Pons (tissue), 1 donor: ENCODE measurements at regions not wholly inside any gene's neighbourhood (a gene's known extent, or its start where the extent isn't known, plus 50 kb on each side); places are given as distances from the start of the nearest gene placed in this dataset.

Experiments
- DNase-seq: peaks from one replicate; pipeline ENCODE4 v3.0.0-alpha.2; 2016; ENCODE audit warnings: low spot score

DNA sequence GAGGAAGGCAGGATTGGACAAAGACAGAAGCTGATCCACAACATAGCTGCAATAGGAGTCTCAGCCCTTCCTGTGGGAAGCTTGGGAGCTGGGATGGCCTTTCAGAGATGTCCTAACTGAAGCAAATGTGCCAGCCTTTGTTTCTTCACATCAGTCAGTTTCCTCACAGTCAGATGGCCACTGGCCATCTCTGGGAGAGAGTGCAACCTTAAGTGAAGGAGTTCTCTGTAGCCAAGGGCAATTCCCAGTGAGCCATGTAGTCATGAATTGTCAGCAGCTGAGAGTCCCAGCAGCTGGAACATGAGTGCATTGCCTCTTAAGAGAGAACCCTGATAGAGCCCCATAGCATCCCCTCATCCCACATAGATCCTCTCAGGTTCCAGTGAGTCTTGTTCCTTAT lies 89.1 kb upstream of the LIFR start:
- DNase-seq: no peak

DNA sequence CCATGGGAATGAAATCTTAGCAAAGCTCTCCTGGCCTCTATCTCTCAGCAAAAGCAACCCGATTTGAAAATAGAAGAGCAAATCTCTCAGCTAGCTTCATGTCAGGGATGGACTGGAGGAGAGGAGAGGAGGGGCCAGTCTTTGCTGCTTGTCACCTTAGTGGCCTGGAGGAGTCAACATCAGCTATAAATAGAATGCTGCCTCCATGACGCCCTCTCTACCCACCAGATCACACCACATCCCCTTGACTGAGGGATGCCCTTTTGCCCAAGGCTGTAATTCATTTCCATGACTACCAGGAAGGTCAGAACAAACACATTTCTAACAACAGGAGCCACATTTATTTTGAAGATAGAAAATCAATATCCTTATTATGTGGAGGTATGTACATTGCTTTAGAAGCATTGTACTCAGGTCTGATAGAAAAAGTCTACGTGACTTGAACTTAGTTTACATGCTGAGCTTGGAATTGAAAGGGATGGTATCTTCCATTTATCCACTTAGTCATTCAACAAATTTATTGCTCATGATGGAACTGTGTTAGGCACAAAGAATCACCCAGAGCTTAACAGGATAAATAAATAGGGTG lies 92.4 kb upstream of the LIFR start:
- no peak for DNase-seq

DNA sequence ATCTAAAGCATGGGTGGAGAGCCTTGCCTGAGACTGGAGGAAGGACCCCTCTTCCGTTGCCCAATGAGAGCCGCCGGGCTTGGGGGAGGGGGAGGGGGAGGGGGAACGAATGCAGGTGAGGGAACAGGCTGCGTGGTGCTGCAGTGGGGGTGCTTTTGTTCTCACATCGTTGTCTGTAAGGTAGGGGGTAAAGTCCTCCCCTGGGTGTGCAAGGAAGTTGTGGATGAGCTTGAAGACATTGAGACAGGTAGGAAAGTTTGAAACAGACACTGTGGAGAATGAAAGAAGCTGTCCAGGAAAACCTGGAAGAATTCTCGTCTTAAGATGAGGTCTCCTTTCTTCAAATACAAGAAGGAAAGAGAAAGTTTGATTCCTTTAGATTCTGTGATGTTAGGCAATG lies 94.1 kb upstream of the LIFR start:
- DNase-seq: no peak

DNA sequence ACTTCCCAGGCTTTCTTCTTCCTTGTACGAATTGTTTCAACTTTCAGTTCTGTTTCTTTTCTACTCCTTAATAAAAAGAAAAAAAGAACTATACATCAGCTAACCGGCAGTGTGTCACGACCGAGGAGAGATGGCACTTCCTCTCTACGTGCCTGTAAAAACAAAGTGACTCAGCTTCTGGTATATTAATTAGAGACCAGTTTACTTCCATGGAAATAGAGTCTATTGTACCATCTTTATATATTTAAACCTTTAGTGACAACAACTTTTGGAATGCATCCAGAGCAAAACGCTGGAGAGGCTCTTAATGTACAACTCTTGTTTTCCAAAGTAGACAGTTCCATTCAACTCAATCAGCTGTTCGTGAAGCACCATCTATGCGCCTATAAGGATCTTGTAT lies 94.5 kb upstream of the LIFR start:
- DNase-seq: no peak

DNA sequence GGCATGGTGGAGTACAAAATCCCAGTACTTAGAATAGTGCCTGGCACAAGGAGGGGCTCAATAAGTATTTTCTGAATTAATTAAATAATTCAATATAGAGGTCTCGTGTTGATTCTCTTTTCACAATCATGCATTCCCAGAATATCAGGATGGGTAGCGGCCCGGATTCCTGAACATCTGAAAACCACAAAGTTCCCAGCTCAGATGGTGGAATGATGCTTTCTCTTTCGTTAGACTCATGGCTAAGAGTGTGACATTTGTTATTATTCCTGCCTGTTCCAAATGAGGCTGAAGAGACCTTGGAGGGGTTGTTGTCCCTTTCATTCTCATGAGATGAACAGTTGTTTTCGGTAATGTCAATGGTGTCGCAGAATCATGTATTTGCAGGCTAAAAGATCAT lies 95.4 kb upstream of the LIFR start:
- DNase-seq: no peak

DNA sequence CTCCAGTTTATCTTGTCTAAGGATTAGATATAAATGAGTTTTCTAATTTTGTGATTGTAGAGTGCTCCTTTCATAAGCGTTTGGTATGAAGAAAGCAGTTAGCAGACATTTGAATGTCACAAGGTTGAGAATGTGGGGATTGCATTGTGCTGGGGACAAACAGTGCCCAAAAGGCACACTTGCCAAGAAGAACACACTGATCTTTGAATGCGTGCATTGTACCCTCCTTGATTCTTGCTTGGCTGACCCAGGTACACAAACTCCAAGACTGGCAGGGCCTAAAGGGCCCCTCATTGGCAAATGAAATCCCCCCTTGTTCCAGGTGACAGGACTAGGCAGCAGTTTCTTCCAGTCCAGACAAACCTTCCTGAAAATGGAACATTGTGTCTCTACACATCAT lies 96.9 kb upstream of the LIFR start:
- peak; percentile 56 for DNase-seq

DNA sequence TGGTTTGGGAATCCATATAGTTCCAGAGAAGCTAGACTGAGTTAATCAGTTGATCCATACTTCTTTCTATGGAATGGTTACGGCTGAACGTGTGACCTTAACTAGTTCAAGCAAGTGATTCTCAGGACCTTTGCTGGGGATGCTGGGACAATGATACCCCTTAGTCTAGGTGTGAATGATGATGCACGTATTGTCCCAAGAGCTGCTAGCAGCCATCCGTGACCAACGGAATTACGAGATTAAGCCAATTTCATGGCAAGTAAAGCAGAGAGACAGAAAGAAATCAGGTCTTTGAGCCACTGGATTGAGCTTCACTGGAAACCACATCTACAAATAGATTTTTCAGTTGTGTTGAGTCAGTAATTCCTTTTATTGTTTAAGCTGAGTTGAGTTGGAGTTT lies 99.2 kb upstream of the LIFR start:
- no peak for DNase-seq

DNA sequence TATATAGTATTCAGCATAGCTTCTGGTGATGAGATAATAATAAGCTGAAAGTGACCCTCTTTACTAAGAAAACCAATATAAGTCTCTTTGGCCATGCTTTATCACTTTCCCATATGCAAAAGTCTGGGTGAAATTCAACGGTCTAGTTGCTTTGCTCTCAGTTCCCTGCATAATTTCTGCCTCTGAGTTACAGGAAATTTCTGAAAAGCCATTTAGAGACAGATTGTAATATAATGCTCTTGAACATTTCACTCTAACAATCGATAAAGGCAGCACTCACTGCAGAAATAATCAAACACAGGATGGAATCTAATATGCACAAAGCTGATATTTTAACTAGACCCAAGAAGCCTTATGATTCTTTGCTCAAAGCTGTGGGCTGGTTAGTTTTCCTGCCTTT lies 100.1 kb upstream of the LIFR start:
- DNase-seq: no peak

DNA sequence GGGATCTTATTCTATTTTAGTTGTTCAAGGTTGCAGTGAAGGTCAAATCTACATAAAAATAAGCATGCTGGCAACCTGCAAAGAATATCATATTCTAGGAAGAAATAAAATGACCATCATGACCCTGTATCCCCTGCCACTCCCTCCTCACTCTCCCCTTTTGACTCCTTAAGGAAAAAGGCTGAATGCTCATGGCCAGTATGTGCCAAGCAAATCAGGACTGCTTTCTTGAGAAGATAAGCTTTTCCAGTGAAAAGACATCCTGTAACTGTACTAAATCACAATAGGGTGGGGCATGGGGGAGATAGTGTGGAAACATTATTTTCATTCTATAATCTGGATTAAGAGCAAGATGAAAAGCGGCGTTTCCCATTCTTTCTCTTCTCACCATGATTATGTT lies 100.6 kb upstream of the LIFR start:
- no peak for DNase-seq

DNA sequence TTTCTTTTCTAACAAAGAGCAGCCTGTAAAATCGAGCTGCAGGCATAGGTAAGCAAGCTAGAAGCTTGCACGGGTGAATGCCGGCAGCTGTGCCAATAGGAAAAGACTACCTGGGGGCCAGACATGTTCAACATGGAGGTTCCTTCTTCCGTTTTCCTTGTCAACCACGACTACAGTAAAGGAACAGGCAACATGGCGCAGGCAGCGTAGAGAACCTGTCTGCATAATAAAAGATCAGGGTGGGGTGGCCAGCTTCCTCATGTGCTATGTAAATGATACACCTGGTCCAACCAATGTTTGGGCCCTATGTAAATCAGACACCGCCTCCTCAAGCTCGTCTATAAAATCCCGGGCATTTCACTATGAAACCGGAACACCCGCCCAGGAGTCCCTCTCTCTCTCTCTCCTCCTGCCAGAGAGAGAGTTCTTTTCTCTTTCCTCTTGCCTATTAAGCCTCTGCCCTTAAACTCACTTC lies 103.8 kb upstream of the LIFR start:
- no peak for DNase-seq

DNA sequence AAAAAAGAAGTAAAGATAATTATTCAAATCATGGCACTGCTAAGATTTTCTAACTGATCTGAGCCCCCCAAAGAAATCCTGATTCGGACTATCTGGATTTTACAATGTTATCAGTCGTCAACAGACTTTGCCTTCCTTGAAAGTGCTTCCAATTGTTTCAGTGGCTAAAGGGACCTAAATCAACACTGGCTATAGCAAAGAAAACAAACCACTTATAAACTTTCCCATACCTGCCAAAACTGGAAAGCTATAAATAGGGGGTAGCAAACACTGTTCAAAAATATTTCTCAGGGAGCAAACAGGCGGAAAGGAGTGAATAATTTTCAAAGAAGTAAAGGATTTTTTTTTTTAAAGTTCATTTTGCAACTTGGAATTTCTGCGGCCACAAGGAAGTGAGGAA lies 105.6 kb upstream of the LIFR start:
- DNase-seq: no peak

DNA sequence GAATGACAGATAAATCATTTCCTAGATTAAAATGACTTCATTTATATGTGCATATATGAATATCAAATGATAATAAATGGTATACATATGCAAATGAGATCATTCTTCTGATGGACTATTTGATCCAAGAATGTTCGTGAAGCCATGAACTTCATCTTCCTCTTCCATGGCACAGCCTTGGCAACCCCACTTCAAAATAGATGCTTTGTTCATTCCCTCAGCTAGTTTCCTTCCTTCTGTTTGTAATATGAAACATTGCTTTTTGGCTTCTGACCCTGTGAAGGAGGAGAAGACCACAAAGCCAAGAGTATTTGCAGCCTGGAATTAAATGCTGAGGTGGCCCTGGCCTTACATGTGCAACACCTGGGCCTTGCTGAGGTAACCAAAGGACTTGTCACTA lies 106.8 kb upstream of the LIFR start:
- no peak for DNase-seq

DNA sequence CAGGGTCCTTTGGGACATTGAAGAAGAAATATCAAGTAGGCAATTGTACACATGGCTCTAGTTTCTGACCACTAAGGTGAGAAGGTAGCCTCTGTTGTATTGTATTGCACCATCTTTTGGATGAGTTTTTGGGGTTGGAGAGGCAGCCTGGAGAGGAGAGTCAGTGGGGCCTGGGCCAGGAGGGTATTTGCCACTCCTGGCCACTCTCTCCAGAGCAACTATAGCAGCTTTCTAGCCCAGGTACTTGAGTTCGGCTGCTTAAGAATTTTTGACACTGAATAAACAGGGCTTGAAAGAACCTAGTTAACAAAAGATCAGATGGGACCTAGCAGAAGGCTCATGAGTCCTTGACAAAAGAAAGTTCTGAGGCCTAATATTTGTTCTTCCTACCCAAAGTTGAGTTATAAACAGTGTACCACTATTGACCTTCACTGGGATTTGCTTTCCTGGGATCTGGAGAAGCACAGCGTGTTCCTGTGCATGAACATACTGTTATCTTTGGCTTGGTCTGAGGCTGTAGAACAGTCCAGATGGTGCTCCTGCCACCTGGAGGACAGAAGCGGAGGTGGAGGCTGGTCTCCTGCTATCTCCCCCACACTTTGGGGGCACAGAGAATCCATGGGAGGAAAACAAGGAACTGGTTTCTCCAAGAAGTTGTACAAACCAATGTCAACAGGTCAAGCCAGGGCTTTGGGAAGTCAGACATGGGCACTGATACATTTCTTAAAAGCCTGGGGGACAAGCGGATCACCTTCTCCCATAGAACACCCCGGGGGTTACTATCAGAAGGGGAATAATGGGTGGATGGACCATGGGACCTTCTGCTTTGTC lies 110.4 kb upstream of the LIFR start:
- no peak for DNase-seq

DNA sequence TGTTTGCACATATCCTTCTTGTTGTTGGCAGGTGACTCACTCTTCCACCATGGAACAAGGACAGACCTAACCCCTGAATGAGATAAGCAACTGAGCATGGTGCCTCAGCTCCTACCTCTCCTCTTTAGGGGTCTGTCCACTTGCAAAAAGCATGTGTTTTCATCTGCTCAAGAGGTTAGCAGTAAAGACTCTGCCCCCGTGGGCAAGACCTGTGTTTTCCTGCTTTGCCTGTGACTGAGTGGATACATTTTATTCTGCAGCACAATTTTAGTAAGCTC lies 111.0 kb upstream of the LIFR start:
- no peak for DNase-seq

DNA sequence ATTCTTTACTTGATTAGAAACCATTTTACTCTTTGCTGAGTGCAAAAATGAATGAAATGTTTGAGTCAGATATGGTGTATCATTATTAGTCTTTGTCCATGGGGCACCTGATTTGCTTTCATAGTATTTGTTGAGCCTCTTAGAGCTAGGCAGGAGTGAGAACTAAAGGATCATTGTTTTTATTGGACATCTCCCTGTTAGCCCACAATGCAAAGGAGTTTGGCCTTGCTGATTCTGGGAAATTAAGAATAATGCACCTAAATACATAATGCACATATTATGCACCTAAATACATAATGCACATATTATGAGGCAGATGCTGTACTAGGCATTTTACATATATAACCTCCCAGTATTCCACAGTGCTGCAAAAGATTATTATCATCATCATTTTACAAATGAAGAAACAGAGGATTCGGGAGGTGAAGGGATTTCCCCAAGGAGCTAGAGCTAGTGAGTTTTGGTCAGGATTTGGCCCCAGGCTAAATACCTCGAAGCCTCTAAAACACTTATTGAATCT lies 113.0 kb upstream of the LIFR start:
- no peak for DNase-seq

DNA sequence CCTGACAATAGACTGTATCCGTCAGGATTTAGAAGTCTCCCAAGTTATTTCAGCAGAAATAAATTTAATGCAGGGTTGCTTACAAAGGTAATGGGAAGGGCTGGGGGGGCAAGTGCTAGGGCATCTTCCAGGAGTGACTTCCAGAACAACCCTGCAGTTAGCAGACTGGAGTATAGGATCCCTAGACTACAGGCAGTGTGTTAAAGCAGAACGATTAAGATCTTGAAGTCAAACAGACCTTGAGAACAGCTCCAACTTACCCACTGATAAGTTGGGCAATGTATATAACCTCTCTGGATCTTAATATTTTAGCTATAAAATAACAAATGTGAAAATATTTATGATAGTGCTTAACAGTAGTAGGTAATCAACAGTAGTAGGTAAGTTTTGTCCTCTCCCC lies 113.6 kb upstream of the LIFR start:
- DNase-seq: no peak

DNA sequence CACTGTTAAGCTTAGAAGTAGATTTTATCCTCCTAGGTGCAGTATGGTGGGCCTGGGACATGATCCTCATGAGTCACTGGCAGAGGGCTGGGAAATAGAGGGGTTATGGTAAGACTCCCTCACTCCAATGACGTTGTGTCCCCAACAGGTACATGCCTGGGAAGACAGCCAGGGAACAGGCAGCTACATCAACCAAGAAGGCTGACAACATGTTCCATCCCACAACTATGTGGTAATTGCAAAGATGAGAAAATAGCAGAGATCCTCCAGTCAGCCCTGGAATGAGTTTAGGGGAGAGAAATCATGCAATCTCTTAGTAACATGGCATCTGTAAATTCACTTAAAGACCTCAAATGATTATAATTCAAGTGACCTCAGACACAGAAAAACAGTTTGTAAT lies 114.4 kb upstream of the LIFR start:
- DNase-seq: no peak

DNA sequence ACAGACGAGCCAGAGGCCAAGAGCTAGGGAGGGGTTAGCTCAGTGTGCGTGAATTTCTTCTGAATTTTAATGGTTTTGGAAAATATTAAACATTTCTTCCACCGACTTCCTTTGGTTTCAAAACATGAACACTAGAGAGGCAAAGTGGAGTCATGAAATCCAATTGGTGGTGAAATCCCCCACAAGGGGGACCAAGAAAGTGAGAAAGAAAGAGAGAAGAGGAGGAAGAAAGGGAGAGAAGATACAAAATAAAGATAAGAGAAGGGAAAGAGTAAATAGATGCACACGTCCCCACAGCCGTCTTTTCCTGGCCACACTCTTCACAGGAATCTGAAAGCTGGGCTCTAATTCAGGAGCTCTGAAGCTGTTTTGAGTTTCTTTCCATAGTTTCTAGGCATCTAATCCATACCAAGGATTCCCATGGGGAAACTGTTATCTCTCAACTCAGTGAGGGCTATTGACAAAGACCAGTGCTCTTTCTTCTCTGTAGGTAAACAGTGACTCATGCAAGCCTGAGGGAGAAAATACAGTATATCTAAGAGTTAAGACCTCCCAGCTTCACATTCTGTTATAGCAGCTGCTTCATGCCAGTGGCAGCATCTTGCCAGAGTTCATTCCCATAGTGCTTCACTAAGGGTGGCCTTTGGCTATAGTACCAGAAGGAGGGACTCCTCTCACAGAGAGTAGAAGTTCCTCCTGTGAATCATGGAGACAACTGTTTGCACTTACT lies 115.8 kb upstream of the LIFR start:
- DNase-seq: no peak

DNA sequence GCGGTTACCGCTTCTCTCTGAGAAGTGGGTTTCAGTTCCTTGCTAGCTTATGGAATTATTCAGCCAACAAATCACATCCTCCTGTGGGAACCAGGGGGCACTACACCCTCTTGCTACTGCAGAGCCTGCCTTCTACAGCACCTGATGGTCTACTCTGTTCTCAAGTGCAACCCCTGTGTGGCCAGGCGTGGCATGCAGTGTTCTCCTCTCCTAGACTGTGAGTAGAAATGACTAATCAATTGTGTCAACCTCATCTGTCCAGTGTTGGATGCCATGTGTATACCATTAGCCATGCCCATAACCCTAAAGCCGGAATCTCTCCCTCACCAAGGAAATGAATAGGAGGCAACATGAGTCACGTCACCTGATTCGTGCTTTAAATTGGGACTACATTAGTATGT lies 117.2 kb upstream of the LIFR start:
- DNase-seq: no peak

DNA sequence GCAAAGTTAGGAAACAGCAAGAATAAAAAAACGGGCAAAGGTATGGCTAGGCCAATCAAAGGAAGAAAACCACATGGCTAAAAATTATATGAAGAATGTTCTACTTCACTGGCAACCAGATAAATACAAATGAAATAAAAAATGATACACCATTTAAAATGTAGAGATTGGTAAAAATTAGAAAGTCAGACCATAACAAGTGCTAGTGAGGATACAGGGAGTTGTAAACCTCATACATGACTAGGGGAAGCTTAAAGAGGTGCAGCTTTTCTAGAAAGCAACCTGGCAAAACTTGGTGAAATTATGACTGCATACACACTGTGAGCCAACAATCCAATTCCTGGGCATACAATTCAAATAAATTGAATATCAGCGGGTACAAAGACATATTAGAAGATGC lies 119.0 kb upstream of the LIFR start:
- DNase-seq: no peak

DNA sequence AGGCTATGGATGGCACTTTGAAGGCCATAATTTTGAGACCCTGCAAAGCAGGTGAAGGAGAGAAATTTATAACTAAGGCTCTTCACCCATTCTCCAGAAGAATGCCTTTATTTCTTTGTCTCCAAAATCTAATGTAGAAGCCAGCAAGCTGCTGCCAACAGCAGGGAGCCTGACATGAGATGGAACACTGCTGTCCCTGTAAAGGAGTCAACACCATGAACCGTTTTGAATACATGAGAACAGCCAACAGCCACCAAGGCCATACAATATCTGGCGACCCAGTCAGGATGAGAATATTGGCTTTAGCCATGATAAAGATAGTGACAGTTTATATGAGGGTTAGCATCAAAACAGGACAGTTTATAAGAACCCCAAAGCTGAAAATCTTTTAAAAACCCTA lies 121.2 kb upstream of the LIFR start:
- DNase-seq: peak; percentile 76

DNA sequence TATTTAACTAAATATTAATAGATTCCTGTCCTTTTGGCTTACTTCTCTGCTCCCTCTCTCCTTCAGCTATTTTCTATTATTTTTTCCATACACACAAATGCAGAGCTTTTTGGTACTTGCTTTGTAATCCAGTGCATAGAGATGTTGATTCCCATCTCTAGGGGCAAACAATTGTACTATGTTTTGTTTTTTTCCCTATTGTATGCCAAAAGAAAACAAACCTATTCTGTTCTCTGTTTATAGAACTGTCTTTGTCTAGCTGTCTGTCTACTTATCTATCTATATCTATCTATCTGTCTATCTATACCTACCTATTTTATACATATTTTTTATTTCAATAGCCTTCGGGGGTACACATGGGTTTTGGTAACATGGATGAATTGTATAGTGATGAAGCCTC lies 121.6 kb upstream of the LIFR start:
- peak; percentile 90 for DNase-seq

DNA sequence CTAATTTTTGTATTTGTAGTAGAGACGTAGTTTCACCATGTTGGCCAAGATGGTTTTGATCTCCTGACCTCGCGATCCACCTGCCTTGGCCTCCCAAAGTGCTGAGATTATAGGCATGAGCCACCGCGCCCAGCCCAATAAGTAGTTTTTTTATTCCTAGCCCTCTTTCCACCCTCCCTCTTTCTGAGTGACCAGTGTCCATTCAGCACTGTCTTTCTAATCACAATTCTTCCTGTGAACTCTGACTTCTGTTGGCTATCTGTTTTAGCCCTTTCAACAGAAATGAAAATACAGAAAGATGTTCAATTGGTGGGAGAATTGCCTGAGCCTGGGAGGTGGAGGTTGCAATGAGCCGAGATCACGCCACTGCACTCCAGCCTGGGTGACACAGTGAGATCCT lies 122.3 kb upstream of the LIFR start:
- peak; percentile 73 for DNase-seq
